HG02885 (cell line): ENCODE measurements at regions not wholly inside any gene's neighbourhood (a gene's known extent, or its start where the extent isn't known, plus 50 kb on each side); places are given as distances from the start of the nearest gene placed in this dataset.
"Not testable (repeated sequence)": the region's sequence is repeated elsewhere in the genome, so short reads cannot be mapped to it uniquely, and the experiment has no call there.

ENCODE experiments used
- ATAC-seq: cut with Tn5 transposase; IDR thresholded peaks from one replicate; pipeline ENCODE4 v1.9.1; 2021; ENCODE audit warnings: mild to moderate bottlenecking; ENCODE audit not compliant: unreplicated experiment, poor library complexity

DNA sequence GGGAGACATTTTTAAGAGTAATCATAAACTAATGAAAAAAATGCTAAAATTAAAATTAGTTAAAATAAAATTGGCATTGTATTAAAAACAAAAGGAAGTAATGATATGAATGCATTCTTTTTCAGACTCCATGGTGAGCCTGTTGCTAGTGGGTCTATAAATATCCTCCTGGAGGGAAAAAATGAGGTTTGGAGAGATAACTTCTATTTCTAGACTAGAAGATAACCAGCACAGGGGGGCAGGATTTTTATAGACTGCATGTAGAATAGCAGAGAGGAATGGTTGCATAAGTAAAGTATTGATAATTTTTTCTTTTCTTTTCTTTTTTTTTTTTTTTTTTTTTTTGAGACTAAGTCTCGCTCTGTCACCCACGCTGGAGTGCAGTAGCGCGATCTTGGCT is 835.8 kb upstream of the VRK2 start:
- no peak for ATAC-seq

DNA sequence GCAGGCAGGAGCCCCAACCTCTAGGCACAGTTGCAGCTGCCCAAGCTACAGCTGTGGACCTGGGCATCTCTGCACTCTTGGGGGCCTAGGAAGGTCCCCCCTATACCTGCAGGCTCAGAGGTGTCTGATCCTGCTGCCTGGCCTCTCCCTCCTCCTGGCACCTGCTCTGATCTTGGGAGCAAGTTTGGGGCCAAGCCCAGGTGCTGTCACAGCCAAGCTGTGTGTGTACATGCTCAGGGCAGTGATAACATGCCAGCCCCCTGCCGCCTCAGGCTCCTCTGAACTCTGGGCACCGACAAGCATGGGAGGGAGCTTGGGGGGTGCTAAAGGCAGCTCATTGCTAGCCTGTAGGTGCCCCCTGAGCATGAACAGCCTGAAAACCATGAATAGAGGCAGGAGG is 829.6 kb upstream of the VRK2 start:
- no peak for ATAC-seq

DNA sequence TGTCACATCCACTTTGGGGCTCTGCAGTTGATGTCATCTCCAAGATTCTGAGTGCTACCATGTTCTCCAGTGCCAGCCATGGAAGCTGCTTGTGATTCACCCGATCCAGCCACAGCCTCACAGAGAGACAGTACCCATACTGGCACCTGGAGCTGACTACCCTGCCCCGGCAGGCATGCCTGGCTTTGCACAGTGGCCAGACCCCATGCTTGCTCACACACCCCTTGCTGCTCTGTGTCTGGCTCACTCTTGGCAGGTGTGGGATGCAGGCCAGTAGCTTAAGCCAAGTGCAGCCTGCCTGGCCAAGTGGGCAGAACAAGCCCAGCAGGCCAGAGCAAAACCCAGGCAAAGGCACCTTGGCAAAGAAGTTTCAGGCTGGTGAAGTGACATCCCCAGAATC is 828.4 kb upstream of the VRK2 start:
- ATAC-seq = no peak

DNA sequence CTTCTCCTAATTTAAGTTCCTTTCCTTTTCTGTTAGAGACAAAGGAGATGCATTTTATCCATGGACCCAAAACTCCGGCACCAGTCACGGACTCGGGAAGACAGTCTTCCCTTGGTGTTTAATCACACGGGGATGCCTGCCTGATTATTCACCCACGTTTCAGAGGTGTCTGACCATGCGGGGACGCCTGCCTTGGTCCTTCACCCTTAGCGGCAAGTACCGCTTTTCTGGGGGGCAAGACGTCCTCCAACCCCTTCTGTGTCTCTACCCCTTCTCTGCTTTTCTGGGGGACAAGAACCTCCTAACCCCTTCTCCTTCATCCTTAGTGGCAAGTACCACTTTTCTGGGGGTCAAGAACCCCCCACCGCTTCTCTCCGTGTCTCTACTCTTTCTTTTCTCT is 816.9 kb upstream of the VRK2 start:
- not testable (repeated sequence) for ATAC-seq

DNA sequence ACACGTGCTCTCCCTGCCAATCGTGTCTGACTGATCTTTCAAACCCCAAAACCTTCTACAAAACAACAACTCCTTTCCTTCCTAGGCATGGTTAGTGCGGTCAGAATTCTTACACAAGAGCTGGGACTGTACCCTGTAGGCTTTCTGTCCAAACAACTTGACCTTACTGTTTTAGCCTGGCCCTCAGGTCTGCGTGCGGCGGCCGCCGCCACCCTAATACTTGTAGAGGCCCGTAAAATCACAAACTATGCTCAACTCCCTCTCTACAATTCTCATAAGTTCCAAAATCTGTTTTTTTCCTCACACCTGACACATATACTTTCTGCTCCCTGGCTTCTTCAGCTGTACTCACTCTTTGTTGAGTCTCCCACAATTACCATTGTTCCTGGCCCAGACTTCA is 814.3 kb upstream of the VRK2 start:
- not testable (repeated sequence) for ATAC-seq

DNA sequence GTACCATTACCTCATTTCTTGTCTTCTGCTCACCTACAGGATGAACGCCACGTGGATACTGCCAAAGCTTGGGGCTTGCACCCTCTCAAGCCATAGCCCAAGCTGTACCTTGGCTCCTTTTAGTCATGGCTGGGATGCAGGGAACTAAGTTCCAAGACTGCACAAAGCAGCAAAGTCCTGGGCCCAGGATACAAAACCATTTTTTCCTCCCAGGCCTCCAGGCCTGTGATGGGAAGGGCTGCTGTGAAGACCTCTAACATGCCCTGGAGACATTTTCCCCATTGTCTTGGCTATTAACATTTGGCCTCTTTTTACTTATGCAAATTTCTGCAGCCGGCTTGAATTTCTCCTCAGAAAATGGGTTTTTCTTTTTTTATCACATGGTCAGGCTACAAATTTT is 795.1 kb upstream of the VRK2 start:
- ATAC-seq = not testable (repeated sequence)

DNA sequence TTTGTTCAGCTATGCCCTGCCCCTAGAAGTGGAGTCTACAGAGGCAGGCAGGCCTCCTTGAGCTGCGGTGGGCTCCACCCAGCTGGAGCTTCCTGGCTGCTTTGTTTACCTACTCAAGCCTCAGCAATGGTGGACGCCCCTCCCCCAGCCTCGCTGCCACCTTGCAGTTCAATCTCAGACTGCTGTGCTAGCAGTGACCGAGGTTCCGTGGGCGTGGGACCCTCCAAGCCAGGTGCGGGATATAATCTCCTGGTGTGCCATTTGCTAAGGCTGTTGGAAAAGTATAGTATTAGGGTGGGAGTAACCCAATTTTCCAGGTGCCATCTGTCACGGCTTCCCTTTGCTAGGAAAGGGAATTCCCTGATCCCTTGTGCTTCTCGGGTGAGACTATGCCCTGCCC is 770.2 kb upstream of the VRK2 start:
- ATAC-seq = not testable (repeated sequence)

DNA sequence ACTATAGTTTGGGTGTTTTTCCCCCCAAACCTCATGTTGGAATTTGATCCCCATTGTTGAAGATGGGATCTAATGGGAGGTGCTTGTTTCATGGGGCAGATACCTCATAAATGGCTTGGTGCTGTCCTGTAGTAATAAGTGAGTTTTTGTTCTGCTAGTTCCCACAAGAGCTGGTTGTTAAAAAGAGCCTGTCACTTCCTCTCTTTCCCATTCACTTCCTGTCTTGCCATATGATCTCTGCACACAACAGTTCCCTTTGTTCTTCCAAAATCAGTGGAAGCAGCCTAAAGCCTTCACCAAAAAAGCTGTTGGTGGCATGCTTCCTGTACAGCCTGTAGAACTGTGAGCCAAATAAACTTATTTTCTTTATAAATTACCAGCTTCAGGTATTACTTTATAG is 768.2 kb upstream of the VRK2 start:
- ATAC-seq = no peak

DNA sequence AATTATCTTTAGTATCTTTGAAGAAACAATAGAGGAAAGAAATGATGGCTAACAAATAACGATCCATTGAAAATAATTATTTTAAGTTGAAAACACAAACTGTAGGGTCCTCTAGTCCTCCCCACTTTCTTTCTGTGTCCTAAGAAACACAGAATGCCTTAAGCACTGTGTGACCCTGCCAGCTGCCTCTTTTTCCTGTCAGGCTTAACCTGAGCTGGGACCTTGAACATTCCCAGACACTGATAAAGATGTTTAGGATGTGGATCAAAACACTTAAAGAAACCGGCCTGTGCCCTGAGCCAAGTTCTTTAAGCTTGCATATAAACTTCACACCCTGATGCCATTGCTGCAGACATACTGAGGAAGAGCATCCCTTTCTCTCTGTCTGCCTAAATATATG is 755.4 kb upstream of the VRK2 start:
- no peak for ATAC-seq

DNA sequence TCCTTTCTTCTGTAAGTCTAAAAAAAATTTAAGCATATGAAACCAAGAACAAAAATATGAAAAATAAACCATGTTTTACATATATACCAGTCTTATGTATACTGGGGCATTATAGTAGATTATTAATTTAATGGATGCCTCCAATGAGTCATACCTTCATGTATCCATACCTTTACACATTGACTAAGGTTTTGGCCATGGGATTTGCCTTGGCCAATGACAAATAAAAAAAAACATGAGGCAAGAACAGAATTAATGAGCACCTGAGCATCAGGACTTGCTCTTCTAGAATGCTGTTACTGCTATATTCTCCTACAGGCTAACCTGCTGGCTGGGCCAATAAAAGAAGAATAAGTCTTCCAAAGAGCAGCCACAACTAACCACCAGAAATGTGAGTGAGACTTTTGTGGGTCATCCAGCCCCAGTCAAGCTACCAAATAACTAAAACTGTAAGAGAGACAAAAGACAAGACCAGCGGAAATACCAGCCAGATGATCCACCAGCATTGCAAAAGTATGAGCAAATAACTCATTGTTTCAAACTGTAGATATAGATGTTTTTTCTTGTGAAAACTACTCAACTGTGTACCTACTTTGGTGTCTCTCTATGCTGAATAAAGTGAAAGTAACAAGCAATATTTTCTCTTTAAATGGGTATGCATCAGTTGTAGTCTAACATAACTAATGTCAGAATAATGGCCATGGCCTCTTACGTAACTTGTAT is 749.6 kb upstream of the VRK2 start:
- ATAC-seq = no peak

DNA sequence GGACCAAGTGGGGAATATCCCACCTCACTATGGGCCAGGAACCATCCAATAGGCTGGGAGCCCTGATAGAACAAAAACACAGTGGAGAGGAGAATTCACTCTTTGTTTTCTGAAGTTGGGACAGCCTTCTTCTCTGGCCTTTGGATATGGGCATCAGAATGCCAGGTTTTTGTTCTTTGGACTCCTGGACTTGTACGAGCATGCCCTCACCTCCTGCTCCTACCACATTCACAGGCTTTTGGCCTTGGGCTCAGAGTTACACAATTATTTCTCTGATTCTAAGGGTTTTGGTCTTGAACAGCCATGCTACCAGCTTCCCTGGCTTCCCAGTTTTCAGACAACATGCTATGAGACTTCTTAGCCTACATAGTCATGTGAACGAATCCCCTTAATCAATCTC is 732.9 kb upstream of the VRK2 start:
- no peak for ATAC-seq

DNA sequence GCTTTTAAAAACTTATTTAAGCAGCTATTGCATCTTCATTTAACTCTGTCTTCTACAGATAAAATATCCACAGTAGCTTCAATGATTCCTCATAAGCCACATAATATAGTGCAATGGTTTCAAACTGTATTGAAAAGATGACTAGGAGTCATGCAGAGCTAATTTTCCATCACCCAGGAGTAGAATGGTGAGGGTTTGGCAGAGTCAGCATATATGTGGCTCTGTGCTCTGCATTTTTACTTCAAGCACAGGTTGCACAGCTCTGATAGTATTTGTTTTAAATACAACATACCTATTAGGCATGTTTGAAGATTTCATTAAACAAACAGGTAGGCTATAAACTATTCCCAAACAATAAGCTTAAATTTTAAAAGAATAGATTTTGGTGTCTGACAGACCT is 731.9 kb upstream of the VRK2 start:
- ATAC-seq = no peak

DNA sequence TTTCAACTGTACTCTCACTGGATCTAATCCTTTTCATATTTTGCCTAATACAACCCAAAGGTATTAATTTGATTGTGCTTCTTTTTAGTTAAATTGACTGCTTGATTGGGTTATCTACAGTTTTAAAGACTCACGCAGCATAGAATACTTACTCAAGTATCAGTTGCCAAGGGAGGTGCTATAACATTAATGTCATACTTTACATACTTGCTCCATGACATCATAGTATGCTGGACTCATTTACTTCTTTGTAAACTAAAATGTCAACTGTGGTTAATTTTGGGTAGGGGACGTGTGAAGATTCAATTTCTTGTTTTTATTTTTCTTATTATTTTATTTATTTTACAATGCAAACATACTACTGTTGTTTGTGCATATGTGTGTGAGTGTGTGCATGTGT is 716.2 kb upstream of the VRK2 start:
- ATAC-seq = no peak

DNA sequence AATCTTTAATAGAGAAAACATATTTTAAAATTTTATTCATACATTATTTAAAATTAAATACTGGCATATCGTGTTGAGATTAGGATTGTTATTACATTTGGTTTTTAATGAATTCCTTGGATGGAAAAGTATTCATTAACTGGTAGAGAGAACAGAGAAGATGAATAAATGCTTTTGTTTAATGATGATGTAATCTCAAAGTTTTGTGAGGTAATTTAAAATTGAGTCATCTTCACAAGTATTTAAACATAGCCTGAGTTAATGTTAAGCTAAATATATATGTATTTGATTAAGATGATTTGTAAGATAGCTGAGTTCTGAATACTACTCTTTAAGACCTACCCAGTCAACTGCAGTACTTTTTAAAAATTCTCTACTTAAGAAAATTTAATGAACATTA is 713.4 kb upstream of the VRK2 start:
- ATAC-seq = no peak

DNA sequence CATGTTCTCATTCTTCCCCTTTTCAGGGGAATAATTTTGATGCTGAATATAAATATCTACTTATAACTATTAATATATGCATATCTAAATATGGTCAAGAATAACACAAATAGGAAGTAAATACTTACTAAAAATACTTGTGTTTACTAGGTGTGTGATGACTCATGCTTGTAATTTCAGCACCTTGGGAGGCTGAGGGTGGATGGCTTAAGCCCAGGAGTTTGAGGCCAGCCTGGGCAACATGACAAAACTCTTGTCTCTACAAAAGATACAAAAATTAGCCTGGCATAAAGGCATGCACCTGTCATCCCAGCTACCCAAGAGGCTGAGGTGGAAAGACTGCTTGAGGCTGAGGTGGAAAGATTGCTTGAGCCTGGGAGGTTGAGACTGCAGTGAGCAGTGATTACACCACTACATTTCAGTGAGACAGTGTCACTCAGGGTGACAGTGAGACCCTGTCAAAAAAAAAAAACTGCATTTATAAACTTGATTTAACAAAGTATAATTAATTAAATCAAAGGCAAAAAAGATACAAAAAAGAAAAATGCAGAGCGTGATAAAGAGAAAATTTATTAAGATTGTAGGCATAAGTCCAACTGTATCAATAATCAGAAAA is 703.1 kb upstream of the VRK2 start:
- no peak for ATAC-seq

DNA sequence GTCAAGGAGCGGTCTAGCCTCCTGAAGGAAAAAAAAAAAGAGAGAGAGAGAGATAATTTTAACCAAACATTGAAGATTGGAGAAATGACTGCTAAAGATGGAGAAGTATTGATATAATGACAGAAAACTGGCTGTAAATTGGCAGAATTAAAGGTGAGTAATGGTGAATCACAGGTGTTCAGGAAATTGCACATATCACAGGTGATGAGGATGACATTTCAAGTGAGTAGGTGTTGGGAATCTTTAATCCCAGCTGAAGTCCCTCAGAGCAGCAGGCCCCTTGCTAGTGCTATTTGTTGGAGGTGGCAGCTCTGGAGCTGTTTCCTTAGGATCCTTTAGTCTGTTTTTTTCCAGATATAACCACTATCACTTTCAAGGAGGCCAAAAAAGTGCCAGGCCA is 678.4 kb upstream of the VRK2 start:
- ATAC-seq = no peak

DNA sequence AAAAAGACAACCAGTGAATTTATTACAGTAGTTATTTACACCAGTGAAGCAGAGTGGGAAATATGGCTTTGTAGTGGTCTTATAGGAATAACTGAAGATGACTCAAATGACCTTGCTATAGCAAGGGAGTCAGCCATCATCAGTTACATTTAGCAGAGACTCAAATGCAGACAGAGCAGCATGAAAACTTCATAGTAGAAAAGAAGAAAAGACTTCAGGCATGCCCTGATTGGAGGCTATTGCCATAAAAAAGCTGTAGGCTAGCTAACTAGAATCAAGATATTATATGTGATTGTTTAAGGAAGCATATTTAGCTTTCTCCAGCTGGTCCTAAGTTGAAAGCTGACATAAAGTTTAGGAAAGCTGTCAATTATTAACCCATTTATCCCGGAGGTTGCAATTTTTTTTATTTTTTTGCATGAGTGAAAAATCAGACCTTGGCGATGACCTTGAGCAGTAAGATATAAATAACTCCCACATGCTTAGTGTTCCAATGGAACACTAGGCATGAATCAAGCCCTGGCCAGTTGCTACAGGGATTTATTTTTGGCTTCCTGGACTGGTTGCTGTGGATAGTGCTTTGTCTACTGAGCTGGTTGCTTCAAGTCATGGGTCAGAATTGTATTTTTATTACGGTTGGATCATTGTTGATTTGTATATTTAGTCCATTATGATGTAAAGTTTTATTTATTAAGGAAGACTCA is 675.6 kb upstream of the VRK2 start:
- no peak for ATAC-seq

DNA sequence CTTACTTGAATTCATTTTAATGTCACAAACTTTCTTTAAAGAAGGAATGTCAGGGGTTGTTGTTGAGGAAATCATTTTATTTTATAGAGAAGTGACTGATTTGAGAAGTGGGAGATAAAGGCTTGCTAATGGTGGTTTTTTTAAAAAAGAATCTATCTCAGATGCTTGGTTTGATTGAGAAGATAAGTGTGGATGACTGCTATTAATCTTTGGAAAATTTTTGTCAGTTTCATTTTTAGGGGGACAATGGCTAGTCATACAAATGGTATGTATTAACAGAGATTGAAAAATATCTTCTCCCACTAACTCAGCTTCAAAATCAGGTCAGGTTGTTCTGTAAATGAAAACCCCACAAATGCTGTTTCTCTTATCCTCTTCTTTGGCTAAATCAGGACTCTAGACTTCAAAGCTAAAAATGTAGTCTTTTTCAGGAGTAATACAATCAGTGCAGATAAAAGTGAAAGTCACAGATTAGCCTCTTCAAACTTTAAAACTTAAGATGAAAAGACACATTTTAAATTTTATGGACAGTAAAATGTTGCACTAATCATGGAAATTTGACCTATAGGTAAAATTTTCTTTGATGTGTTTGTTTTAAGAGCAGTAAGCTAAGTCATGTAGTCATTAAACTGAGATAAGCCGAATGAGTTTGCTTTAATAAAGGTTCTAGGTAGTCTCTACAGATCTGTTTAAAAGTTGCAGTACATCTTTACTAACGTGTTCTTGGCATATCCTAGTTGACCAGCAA is 674.2 kb upstream of the VRK2 start:
- no peak for ATAC-seq

DNA sequence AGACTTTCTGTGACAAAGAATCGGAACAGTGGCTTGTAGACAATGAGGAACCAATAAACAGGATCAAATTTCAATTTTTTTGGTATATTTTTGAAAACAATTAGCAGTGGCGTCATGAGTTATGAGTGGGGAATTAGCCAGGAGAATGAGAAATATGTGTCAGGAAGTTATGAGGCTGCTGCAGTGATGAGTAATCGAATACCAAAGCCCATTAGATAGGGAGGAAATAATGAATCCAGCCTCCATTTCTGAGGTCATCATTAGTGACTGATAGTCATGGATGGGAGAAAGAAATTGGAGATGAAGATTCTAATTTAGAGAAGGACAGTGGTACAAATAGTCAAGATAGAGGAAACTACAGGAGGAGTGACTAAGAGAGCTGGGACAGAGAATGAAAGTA is 673.1 kb upstream of the VRK2 start:
- ATAC-seq = no peak

DNA sequence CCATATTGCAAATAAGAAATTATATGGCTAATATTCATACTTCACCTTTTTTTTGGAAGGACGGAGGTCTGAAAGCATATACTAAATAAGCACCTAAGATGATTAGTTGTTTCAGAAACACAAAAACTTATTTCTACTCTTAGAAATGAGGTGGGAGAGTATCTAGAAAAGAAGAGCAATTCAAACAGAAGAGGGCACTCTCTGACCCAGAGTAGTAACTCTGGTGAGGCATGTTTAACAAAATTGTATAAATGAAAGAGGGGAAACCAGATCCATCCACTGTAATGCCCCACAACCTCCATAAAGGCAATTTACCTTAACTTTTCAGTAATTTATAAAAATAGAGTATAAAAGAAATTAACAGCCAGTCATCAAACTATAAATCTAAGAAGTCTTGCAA is 669.6 kb upstream of the VRK2 start:
- no peak for ATAC-seq

DNA sequence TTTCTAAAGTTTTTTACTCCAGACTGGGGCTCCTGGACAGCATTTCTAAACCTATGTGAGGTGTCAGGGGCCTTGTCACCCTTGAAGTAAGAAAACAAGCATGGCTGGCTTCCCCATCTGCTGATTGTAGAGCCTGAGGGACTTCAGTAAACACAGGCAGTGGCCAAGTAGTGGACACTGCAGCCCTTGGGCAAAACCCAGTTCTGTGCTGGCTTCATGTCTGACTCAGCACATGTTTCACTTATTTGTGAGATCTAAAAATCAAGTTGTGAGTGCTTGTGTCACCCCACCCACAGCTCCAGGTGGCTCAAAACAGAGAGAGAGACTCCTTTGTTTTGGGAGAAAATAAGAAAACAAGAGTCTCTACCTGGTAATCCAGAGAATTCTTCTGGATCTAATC is 660.3 kb upstream of the VRK2 start:
- ATAC-seq = no peak
